Neural cell (in vitro differentiated cells): ENCODE measurements at regions not wholly inside any gene's neighbourhood (a gene's known extent, or its start where the extent isn't known, plus 50 kb on each side); places are given as distances from the start of the nearest gene placed in this dataset.

Experiments
- H2AFZ ChIP-seq: fragments of 200-600, 300-800 bp; sonication (generic), shearing (Covaris generic); 2 replicates; pipeline ENCODE4 v1.6.0; 2014; ENCODE audit warnings: low read depth, mild to moderate bottlenecking, antibody characterized with exemption, low read length, moderate library complexity
- H3F3A ChIP-seq: fragments of 200-600 bp; shearing (Covaris generic); 2 replicates; pipeline ENCODE4 v1.6.1; 2016; ENCODE audit warnings: mild to moderate bottlenecking, moderate library complexity, mixed read lengths, antibody characterized with exemption, low read length; ENCODE audit not compliant: insufficient read depth, poor library complexity, severe bottlenecking
- H3K27ac ChIP-seq: fragments of 200-600, 300-800 bp; sonication (generic), shearing (Covaris generic); 2 replicates; pipeline ENCODE4 v1.5.1; 2014; ENCODE audit warnings: mild to moderate bottlenecking, low read length, moderate library complexity
- H3K27me3 ChIP-seq: fragments of 300-800, 200-600 bp; sonication (generic), shearing (Covaris generic); 2 replicates; pipeline ENCODE4 v1.6.0; 2014; ENCODE audit warnings: mild to moderate bottlenecking, low read depth, low read length, moderate library complexity; ENCODE audit not compliant: insufficient read depth
- H3K36me3 ChIP-seq: fragments of 300-800, 200-600 bp; sonication (generic), shearing (Covaris generic); 2 replicates; pipeline ENCODE4 v1.5.1; 2014; ENCODE audit warnings: mild to moderate bottlenecking, antibody characterized with exemption, low read length, moderate library complexity; ENCODE audit not compliant: insufficient read depth
- H3K4me2 ChIP-seq: fragments of 300-800, 200-600 bp; sonication (generic), shearing (Covaris generic); 2 replicates; pipeline ENCODE4 v1.6.0; 2014; ENCODE audit warnings: mild to moderate bottlenecking, low read length
- H3K4me3 ChIP-seq: fragments of 300-800, 200-600 bp; sonication (generic), shearing (Covaris generic); 2 replicates; pipeline ENCODE4 v1.5.1; 2014; ENCODE audit warnings: mild to moderate bottlenecking, low read length, moderate library complexity
- H3K79me2 ChIP-seq: fragments of 200-600 bp; shearing (Covaris generic); replicated peaks from 2 replicates; pipeline ENCODE4 v1.6.0; 2014; ENCODE audit warnings: mild to moderate bottlenecking, low read length, moderate library complexity; ENCODE audit not compliant: insufficient read depth
- H3K9ac ChIP-seq: fragments of 300-800, 200-600 bp; sonication (generic), shearing (Covaris generic); 2 replicates; pipeline ENCODE4 v1.6.1; 2016; ENCODE audit warnings: mild to moderate bottlenecking, low read length, mixed read lengths
- H3K9me2 ChIP-seq: fragments of 200-600 bp; shearing (Covaris generic); 2 replicates; pipeline ENCODE4 v1.6.1; 2016; ENCODE audit warnings: mild to moderate bottlenecking, low read length, mixed read lengths; ENCODE audit not compliant: insufficient read depth
- H3K9me3 ChIP-seq: fragments of 200-600, 300-800 bp; sonication (generic), shearing (Covaris generic); 2 replicates; pipeline ENCODE4 v1.6.1; 2016; ENCODE audit warnings: mild to moderate bottlenecking, mixed run types, low read length, moderate library complexity, mixed read lengths
- H4K20me1 ChIP-seq: fragments of 200-600 bp; shearing (Covaris generic); 2 replicates; pipeline ENCODE4 v1.6.1; 2016; ENCODE audit warnings: mild to moderate bottlenecking, mixed run types; ENCODE audit not compliant: insufficient read depth
- CTCF ChIP-seq: fragments of 450-650 bp; IDR thresholded peaks from 2 replicates; pipeline ENCODE4 v1.5.1; 2014; ENCODE audit warnings: antibody characterized with exemption, mild to moderate bottlenecking, moderate library complexity; ENCODE audit not compliant: poor library complexity, severe bottlenecking
- EP300 ChIP-seq: fragments of 450-650 bp; conservative IDR thresholded peaks from 2 replicates; pipeline ENCODE4 v1.6.1; 2014; ENCODE audit warnings: antibody characterized with exemption, mild to moderate bottlenecking, moderate library complexity; ENCODE audit not compliant: poor library complexity, severe bottlenecking
- EZH2 ChIP-seq: fragments of 200-600, 300-800 bp; shearing (Covaris generic), sonication (generic); IDR thresholded peaks from 2 replicates; pipeline ENCODE4 v1.6.1; 2014; ENCODE audit warnings: antibody characterized with exemption, low read length, borderline replicate concordance, mild to moderate bottlenecking; ENCODE audit not compliant: insufficient read depth, poor library complexity, severe bottlenecking
- MXI1 ChIP-seq: fragments of 450-650 bp; conservative IDR thresholded peaks from 2 replicates; pipeline ENCODE4 v1.6.1; 2014; ENCODE audit warnings: antibody characterized with exemption, mild to moderate bottlenecking; ENCODE audit not compliant: poor library complexity, severe bottlenecking
- RAD21 ChIP-seq: fragments of 450-650 bp; conservative IDR thresholded peaks from 2 replicates; pipeline ENCODE4 v1.6.1; 2014; ENCODE audit warnings: antibody characterized with exemption, mild to moderate bottlenecking, moderate library complexity
- REST ChIP-seq: IDR thresholded peaks from 2 replicates; pipeline ENCODE4 v1.6.1; 2012; ENCODE audit warnings: borderline replicate concordance
- SMC3 ChIP-seq: fragments of 450-650 bp; conservative IDR thresholded peaks from 2 replicates; pipeline ENCODE4 v1.6.1; 2014; ENCODE audit warnings: antibody characterized with exemption, mild to moderate bottlenecking, moderate library complexity; ENCODE audit not compliant: poor library complexity
- TAF1 ChIP-seq: IDR thresholded peaks from 2 replicates; pipeline ENCODE4 v1.6.1; 2012; ENCODE audit warnings: low read depth

GRCh38 chr9:115379719-115380118 lies 261.8 kb upstream of the TNC start:
- Histone ChIP-seq H3K27me3 (no peaks in the 10 kb centered on the region), H2AFZ (no peak overlapping the region), H3K27ac (no peak overlapping the region), H3K4me2 (no peak overlapping the region), H3K4me3 (no peak overlapping the region), H3K9me2 (no peaks in the 10 kb centered on the region), H3K9ac (no peak overlapping the region), H3K36me3 (no peaks in the 10 kb centered on the region), H3K79me2 (no peaks in the 10 kb centered on the region), H3K9me3 (peaks cover 6% of the 10 kb centered on the region), H3F3A (no peaks in the 10 kb centered on the region), H4K20me1 (no peaks in the 10 kb centered on the region)
- no peak for TF ChIP-seq EP300
- TF ChIP-seq TAF1, result no peak
- TF ChIP-seq MXI1, result no peak
- no peak for TF ChIP-seq REST
- TF ChIP-seq CTCF, result no peak
- TF ChIP-seq EZH2, result no peak
- no peak for TF ChIP-seq SMC3

GRCh38 chr9:115382865-115383264 lies 264.9 kb upstream of the TNC start:
- no peak overlapping the region for H3K4me2 ChIP-seq
- no peaks in the 10 kb centered on the region for H4K20me1 ChIP-seq
- H3K9me3 ChIP-seq, result peaks cover 6% of the 10 kb centered on the region
- H3K79me2 ChIP-seq, result no peaks in the 10 kb centered on the region
- H3K4me3 ChIP-seq, result no peak overlapping the region
- H3K27me3 ChIP-seq, result no peaks in the 10 kb centered on the region
- no peak overlapping the region for H3K27ac ChIP-seq
- TF ChIP-seq REST (no peak), TAF1 (no peak), RAD21 (no peak), SMC3 (no peak), MXI1 (no peak), CTCF (no peak)
- no peak overlapping the region for H3K9ac ChIP-seq
- no peaks in the 10 kb centered on the region for H3K36me3 ChIP-seq
- no peaks in the 10 kb centered on the region for H3K9me2 ChIP-seq
- H3F3A ChIP-seq, result no peaks in the 10 kb centered on the region
- no peak overlapping the region for H2AFZ ChIP-seq
